ENCODE measurements at regions not wholly inside any gene's neighbourhood (a gene's known extent, or its start where the extent isn't known, plus 50 kb on each side); places are given as distances from the start of the nearest gene placed in this dataset.
"Not testable (repeated sequence)": the region's sequence is repeated elsewhere in the genome, so short reads cannot be mapped to it uniquely, and the experiment has no call there.

- DNase-seq (ENCODE audit: low read depth in 2 of 2) = no peak
Observed at GRCh38 chr22:26804911-26805539, 147.6 kb downstream of the MIAT start.

GRCh38 chr22:26806445-26807175 lies 149.2 kb downstream of the MIAT start:
- no peak for DNase-seq (ENCODE audit: low read depth in 2 of 2)

- DNase-seq (ENCODE audit: low read depth in 2 of 2) = no peak
Observed at GRCh38 chr22:26811647-26811992, 154.2 kb downstream of the MIAT start.

DNA sequence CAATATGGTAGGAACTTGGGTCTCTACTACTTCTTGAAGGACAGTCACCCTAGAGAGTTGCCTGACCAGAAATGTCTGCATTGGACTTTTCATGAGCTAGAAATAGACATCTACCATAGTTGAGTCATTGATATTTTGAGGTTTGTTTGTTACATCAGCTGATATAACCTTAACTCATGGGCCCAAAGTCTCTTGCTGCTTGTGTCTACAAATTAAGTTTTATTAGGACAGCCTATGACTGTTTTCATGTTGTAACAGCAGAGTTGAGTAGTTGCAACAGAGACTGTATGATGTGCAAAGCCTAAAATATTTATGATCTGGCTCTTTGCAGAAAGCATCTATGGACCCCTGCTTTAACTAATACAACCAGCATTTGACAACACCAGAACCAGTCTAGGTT lies 155.3 kb downstream of the MIAT start:
- no peak for DNase-seq (ENCODE audit: low read depth in 2 of 2)

DNA sequence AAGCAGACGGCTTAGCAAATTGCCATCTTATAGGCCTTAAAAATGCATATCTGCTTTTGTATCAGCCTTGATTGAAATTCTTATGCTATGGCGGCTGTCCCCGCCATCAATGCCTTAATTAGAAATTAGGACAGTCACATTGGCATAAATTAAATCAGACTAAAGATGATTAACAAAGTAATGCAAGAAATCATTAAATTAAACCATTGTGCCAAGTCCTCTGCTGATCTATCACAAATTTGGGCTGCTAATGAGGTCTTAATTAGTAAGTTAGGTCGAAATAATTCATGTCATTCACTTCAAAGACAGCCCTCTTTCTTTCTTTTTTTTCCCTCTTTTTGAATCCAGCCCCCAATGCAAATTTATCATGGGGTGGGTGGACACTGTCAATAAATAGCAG lies 159.3 kb downstream of the MIAT start:
- DNase-seq (ENCODE audit: low read depth in 2 of 2) = no peak

DNA sequence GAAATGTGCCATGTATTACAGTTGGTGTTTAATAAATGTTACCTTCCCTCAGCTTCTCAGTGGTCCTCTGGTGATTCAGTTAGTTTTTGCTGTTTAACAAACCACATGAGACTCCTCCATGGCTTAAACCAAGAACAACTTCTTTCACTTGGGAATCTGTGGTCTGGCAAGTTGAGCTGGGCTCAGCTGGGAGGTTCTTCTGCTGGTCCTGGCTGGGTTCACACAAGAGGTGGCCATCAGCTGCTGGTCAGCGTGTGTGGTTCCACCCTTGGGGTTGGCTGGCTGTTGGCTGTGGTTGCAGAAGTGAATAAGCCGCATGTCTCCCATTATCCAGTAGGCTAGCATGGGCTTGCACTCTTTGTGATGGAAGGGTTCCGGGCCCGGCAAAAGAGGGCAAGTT lies 160.5 kb downstream of the MIAT start:
- DNase-seq (ENCODE audit: low read depth in 2 of 2) = no peak

DNA sequence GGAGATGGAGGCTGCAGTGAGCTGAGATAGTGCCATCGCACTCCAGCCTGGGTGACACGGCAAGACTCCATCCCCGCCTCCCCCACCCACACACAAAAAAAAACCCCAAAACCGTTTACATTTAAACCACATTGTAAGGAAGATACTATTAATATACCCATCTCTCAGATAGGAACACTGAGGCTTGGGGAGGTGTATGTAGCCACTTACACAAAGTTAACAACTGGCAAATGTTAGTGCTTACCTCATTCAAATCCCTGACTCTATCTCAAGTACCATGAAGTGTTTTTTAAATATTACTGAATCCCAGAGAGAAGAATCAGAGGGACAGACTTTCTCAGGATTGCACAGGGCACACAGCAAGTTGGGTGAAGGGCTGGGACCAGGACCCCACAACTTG lies 164.5 kb downstream of the MIAT start:
- no peak for DNase-seq (ENCODE audit: low read depth in 2 of 2)

- no peak for DNase-seq (ENCODE audit: low read depth in 2 of 2)
Observed at GRCh38 chr22:26822313-26822712, 164.9 kb downstream of the MIAT start.

DNA sequence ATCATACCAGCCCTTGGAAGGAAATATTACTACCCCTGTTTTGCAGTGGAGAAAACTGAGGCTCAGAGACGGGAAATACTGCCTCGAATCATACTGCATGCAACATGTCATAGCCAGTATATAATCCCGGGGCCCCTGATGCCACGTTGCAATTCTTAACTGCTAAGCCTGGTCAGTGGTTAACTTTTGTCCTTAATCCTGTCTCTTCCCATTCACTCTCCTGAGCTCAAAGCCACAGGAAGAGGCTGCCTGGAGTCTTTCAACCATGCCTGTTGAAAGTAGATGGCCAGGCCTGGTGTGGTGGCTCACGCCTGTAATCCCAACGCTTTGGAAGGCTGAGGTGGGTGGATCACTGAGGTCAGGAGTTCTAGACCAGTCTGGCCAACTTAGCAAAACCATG lies 166.6 kb downstream of the MIAT start:
- DNase-seq (ENCODE audit: low read depth in 2 of 2) = no peak

GRCh38 chr22:26825960-26826935 lies 168.9 kb downstream of the MIAT start:
- DNase-seq (ENCODE audit: low read depth in 2 of 2) = no peak

DNA sequence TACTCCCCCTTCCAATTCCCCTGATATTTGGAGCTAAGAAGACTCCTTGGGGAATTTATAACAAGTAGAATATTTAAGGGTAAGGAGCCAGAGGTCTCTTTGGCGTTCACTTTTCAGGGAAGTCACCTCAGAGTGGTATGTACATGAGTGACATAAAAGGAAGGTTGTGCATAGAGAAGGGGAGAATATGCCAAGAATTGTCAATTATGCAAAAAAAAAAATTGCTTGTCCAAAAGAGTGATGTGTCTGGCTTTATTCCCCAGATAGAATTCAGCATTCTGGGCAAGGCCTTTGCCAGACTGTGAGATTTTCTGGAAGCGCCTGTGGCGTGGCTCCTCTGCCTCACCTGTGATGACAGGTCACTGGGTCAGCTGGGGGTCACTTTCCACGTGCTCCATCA lies 170.2 kb downstream of the MIAT start:
- DNase-seq (ENCODE audit: low read depth in 2 of 2) = no peak

DNA sequence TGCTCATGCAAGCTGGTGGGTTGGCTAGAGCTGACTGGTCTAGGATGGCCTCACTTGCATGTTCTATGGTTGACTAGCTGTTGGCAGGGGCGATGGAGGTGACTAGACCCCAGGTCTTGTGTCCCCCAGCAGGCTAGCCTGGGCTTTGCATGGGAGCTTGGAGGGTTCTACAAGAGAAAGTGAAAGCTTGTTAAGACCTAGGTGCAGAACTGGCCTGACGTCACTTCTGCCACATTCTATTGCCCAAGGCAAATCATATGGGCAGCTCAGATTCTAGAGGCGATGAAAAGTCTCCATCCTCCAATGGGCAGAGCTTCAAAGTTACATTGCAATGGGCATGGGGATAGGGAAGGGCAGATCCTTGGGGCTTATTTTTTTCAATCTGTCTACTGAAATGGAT lies 170.9 kb downstream of the MIAT start:
- no peak for DNase-seq (ENCODE audit: low read depth in 2 of 2)

GRCh38 chr22:26830837-26831236 lies 173.4 kb downstream of the MIAT start:
- no peak for DNase-seq (ENCODE audit: low read depth in 2 of 2)

- DNase-seq (ENCODE audit: low read depth in 2 of 2) = no peak
Observed at GRCh38 chr22:26835023-26835422, 177.6 kb downstream of the MIAT start.

DNA sequence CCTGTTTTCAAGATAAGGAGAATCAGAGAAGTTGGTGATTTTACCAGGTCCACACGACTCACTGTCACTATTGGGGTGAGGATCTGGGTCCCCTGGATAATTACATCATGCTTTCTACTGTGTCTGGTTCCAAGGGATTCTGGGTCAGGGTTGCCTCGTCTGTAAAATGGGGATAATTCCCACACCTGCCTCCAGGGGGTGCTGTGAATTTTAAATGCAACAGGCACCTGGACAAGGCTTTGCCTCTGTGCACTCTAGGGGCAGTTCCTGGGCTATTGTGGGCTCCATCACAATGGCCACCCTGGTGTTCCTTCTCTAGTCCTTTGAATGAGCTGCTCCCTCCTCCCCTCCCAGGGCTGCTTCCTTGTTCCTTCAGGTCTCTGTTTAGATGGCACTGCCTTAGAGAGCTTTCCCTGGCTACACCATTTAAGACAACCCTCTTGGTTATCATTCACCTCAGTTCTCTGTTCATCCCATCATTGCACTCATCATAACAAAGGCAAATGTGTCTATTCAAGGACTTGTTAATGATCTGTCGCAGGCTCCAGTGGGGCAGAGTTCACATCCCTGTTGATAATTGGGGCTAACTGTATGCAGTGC lies 178.6 kb downstream of the MIAT start:
- DNase-seq (ENCODE audit: low read depth in 2 of 2) = peak; percentile 45 to 60

- DNase-seq (ENCODE audit: low read depth in 2 of 2) = no peak
Observed at GRCh38 chr22:26837784-26838470, 180.5 kb downstream of the MIAT start.

- no peak for DNase-seq (ENCODE audit: low read depth in 2 of 2)
Observed at GRCh38 chr22:26838471-26838825, 181.1 kb downstream of the MIAT start.

DNA sequence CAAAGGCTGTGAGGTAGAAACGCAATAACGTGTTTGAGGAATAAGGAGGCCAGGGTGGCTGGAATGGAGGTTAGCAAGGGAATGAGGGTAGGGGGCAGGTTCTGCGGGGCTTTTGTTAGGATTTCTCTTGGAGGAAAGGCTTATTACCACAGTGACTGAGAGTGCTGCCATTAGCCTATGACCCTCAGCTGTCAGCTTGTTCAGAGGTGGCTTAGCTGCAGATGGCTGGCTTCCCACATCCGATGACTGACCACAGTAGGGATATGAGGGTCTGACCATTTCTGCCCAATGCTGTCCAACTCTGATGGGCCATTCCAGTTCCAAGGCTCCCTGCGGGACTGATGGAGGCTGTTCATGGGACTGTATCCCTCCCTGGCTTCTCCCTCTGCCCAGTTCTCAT lies 181.8 kb downstream of the MIAT start:
- no peak for DNase-seq (ENCODE audit: low read depth in 2 of 2)

GRCh38 chr22:26840770-26841169 lies 183.4 kb downstream of the MIAT start:
- DNase-seq (ENCODE audit: low read depth in 2 of 2) = not testable (repeated sequence)

DNA sequence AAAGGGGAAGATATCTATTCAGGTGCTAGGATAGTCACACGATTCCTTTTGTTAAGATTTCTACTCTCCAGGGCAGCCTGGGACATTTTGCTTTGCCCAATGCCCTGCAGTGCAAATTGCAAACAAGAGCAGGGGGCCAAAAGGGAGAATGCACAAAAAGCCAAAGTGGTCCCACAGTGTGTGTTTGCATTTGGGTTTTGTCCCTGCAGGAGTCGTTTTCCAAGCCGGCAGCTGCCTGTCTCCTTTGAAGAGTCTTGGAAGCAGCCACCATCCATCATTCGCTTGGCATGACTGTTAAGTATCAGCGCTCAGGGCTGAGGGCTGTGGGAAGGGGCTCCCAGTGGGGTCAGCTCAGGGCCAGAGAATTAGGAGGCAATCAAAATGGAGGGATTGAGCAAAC lies 184.7 kb downstream of the MIAT start:
- no peak for DNase-seq (ENCODE audit: low read depth in 2 of 2)

- DNase-seq (ENCODE audit: low read depth in 2 of 2) = no peak
Observed at GRCh38 chr22:26845021-26845743, 187.8 kb downstream of the MIAT start.
